OCI-LY1 (cell line): ENCODE measurements at regions not wholly inside any gene's neighbourhood (a gene's known extent, or its start where the extent isn't known, plus 50 kb on each side); places are given as distances from the start of the nearest gene placed in this dataset.

Experiments
- H2AFZ ChIP-seq: fragments of 200-600 bp; sonication (generic), shearing (Covaris generic); 2 replicates; pipeline ENCODE4 v1.6.0; 2014; ENCODE audit warnings: antibody characterized with exemption, mild to moderate bottlenecking, low read length
- H3F3A ChIP-seq: fragments of 200-600 bp; sonication (generic), shearing (Covaris generic); 2 replicates; pipeline ENCODE4 v1.6.0; 2014; ENCODE audit warnings: mild to moderate bottlenecking, antibody characterized with exemption, low read length, moderate library complexity; ENCODE audit not compliant: insufficient read depth
- H3K27ac ChIP-seq: fragments of 200-600 bp; sonication (generic); 2 replicates; pipeline ENCODE4 v1.5.1; 2014; ENCODE audit warnings: low read length, mixed run types, mild to moderate bottlenecking, low read depth; ENCODE audit not compliant: poor library complexity, severe bottlenecking
- H3K27me3 ChIP-seq: fragments of 200-600 bp; sonication (generic); 2 replicates; pipeline ENCODE4 v1.6.0; 2014; ENCODE audit warnings: antibody characterized with exemption, mild to moderate bottlenecking, low read length, moderate library complexity; ENCODE audit not compliant: insufficient read depth
- H3K36me3 ChIP-seq: fragments of 200-600 bp; sonication (generic); 2 replicates; pipeline ENCODE4 v1.6.1; 2014; ENCODE audit warnings: mild to moderate bottlenecking, antibody characterized with exemption, low read length, moderate library complexity, mixed read lengths; ENCODE audit not compliant: insufficient read depth
- H3K4me1 ChIP-seq: fragments of 200-600 bp; sonication (generic); 2 replicates; pipeline ENCODE4 v1.5.1; 2014; ENCODE audit warnings: mild to moderate bottlenecking, low read length, moderate library complexity; ENCODE audit not compliant: insufficient read depth, severe bottlenecking
- H3K4me2 ChIP-seq: fragments of 200-600 bp; sonication (generic), shearing (Covaris generic); 2 replicates; pipeline ENCODE4 v1.6.1; 2014; ENCODE audit warnings: low read length
- H3K4me3 ChIP-seq: fragments of 200-600 bp; sonication (generic); 2 replicates; pipeline ENCODE4 v1.5.1; 2014; ENCODE audit warnings: low read length, low read depth, mild to moderate bottlenecking, mixed read lengths; ENCODE audit not compliant: poor library complexity, severe bottlenecking
- H3K79me2 ChIP-seq: fragments of 200-600 bp; shearing (Covaris generic); 2 replicates; pipeline ENCODE4 v1.6.1; 2016; ENCODE audit warnings: mixed run types, low read length, mixed read lengths; ENCODE audit not compliant: insufficient read depth
- H3K9ac ChIP-seq: fragments of 200-600 bp; sonication (generic), shearing (Covaris generic); 2 replicates; pipeline ENCODE4 v1.6.1; 2014; ENCODE audit warnings: mild to moderate bottlenecking, low read length, mixed read lengths
- H3K9me2 ChIP-seq: fragments of 200-600 bp; sonication (generic), shearing (Covaris generic); 2 replicates; pipeline ENCODE4 v1.6.1; 2014; ENCODE audit warnings: low read depth, mild to moderate bottlenecking, low read length, mixed read lengths
- H3K9me3 ChIP-seq: fragments of 200-600 bp; shearing (Covaris generic); 2 replicates; pipeline ENCODE4 v1.6.1; 2014; ENCODE audit warnings: low read length, mixed read lengths
- H4K20me1 ChIP-seq: fragments of 200-600 bp; sonication (generic), shearing (Covaris generic); 2 replicates; pipeline ENCODE4 v1.6.0; 2016; ENCODE audit warnings: mild to moderate bottlenecking, low read length; ENCODE audit not compliant: insufficient read depth
- EZH2 ChIP-seq: fragments of 200-600 bp; sonication (generic), shearing (Covaris generic); IDR thresholded peaks from 2 replicates; pipeline ENCODE4 v1.8.0; 2017; ENCODE audit warnings: borderline replicate concordance, mixed run types, mild to moderate bottlenecking, antibody characterized with exemption, low read length, moderate library complexity, mixed read lengths
- TF ChIP-seq, protein P1 (sequence below): fragments of 200-600 bp; sonication (generic), shearing (Covaris generic); IDR thresholded peaks from 2 replicates; pipeline ENCODE4 v1.5.1; 2017; ENCODE audit warnings: mild to moderate bottlenecking, antibody characterized with exemption, low read length, moderate library complexity, mixed read lengths

DNA sequence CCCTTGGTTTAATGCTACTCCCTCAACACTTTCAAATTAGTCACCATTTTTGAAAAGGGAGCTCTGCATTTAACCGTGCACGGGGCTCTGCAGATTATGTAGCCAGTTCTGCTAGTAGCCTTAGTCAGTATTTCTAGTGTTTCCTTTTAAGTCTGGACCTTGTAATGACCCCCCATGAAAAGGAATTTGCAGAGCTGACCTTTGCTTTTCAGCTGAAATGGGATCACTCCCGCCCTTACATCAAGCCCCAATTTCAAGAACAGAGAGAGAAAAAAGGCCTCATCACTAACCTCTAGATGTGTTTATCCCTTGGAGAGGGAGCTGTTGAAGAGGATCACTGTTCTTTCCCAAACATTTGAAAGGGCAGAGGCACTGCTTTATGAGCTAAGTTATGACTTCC is 490.7 kb upstream of the BTBD3 start:
- Histone ChIP-seq H3K27me3 (no peaks in the 10 kb centered on the region), H3K36me3 (no peaks in the 10 kb centered on the region), H3K9me2 (no peaks in the 10 kb centered on the region), H3K4me1 (no peaks in the 10 kb centered on the region), H3K4me2 (no peak overlapping the region), H2AFZ (no peak overlapping the region), H3K9ac (no peak overlapping the region), H3K79me2 (no peaks in the 10 kb centered on the region), H3K9me3 (no peaks in the 10 kb centered on the region), H3K4me3 (no peak overlapping the region), H3F3A (no peaks in the 10 kb centered on the region), H3K27ac (no peak overlapping the region), H4K20me1 (no peaks in the 10 kb centered on the region)
- TF ChIP-seq, protein P1, sequence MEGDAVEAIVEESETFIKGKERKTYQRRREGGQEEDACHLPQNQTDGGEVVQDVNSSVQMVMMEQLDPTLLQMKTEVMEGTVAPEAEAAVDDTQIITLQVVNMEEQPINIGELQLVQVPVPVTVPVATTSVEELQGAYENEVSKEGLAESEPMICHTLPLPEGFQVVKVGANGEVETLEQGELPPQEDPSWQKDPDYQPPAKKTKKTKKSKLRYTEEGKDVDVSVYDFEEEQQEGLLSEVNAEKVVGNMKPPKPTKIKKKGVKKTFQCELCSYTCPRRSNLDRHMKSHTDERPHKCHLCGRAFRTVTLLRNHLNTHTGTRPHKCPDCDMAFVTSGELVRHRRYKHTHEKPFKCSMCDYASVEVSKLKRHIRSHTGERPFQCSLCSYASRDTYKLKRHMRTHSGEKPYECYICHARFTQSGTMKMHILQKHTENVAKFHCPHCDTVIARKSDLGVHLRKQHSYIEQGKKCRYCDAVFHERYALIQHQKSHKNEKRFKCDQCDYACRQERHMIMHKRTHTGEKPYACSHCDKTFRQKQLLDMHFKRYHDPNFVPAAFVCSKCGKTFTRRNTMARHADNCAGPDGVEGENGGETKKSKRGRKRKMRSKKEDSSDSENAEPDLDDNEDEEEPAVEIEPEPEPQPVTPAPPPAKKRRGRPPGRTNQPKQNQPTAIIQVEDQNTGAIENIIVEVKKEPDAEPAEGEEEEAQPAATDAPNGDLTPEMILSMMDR = no peak

DNA sequence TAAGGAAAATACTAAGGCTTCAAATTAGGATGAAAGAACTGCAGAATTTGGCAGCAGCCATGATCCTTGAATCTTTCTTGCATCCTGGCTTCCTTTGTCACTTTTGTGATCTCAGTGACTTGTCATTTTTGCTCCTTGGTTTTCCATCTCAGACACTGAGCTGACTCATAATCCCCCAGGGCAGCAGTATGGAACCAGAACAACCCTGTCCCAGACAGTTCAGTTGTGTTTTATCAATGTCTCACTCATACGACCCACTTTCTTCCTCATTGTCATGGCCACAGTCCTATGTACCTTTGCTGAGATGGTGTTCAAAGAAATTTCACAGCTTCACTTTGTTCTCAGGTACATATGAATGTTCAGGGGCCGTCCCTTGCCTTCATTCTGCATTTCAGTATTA is 488.5 kb upstream of the BTBD3 start:
- Histone ChIP-seq H3K36me3 (no peaks in the 10 kb centered on the region), H3K27ac (no peak overlapping the region), H3K9me3 (no peaks in the 10 kb centered on the region), H2AFZ (no peak overlapping the region), H3K9ac (no peak overlapping the region), H3K4me1 (no peaks in the 10 kb centered on the region), H3K9me2 (no peaks in the 10 kb centered on the region), H3K4me2 (no peak overlapping the region), H3K4me3 (no peak overlapping the region), H3F3A (no peaks in the 10 kb centered on the region), H3K27me3 (no peaks in the 10 kb centered on the region), H3K79me2 (no peaks in the 10 kb centered on the region), H4K20me1 (no peaks in the 10 kb centered on the region)
- TF ChIP-seq, protein P1 = no peak
- no peak for TF ChIP-seq EZH2

DNA sequence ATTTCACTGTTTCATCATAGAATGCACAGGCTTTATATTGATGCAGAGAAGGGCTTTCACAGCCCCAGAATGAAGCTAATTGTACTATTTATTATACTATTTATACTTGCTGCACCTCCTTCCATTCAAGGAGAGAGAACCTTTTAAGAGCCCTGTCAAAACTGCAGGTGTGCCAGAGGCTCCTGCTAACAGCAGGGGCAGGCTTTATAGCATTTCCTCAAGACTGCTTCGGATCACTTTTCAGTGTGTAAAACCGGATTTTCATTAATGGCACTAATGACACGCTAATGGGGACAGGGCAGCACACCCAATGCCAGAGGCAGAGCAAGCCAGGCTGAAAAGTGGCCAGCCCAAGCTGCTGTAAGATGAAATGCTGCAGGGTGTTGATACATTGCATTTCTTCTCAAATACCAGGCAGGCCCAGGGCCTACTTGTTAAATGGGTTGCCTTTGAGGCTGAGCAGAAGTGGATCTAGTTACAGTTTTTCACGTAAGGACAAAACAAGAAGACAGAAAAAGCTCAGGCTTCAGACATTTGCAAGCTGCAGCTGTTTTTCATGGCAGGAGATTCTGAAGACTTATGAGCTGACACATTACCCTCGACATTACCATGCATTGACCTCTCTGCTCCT is 487.7 kb upstream of the BTBD3 start:
- H3K36me3 ChIP-seq = no peaks in the 10 kb centered on the region
- H3F3A ChIP-seq = no peaks in the 10 kb centered on the region
- no peaks in the 10 kb centered on the region for H4K20me1 ChIP-seq
- no peaks in the 10 kb centered on the region for H3K79me2 ChIP-seq
- no peak overlapping the region for H3K4me2 ChIP-seq
- H3K4me3 ChIP-seq = no peak overlapping the region
- no peaks in the 10 kb centered on the region for H3K9me3 ChIP-seq
- no peak overlapping the region for H3K9ac ChIP-seq
- no peaks in the 10 kb centered on the region for H3K9me2 ChIP-seq
- no peaks in the 10 kb centered on the region for H3K4me1 ChIP-seq
- H2AFZ ChIP-seq = no peak overlapping the region
- no peaks in the 10 kb centered on the region for H3K27me3 ChIP-seq
- no peak for TF ChIP-seq EZH2
- TF ChIP-seq, protein P1 = no peak
- H3K27ac ChIP-seq = no peak overlapping the region
